AG09309 (cell line): ENCODE measurements at regions not wholly inside any gene's neighbourhood (a gene's known extent, or its start where the extent isn't known, plus 50 kb on each side); places are given as distances from the start of the nearest gene placed in this dataset.

Source experiments
- DNase-seq: peaks from one replicate; pipeline ENCODE4 v3.0.0-alpha.2; 2010; ENCODE audit warnings: low read depth
- H3K4me3 ChIP-seq: 2 replicates; pipeline ENCODE4 v1.5.1; 2011; ENCODE audit warnings: mild to moderate bottlenecking, low read depth, low read length, moderate library complexity; ENCODE audit not compliant: control insufficient read depth
- TF ChIP-seq, protein P1 (sequence below): IDR thresholded peaks from 2 replicates; pipeline ENCODE4 v1.5.1; 2011; ENCODE audit warnings: mild to moderate bottlenecking, low read depth, low read length, inconsistent platforms; ENCODE audit not compliant: insufficient read depth, control insufficient read depth; ENCODE audit errors: missing control alignments

DNA sequence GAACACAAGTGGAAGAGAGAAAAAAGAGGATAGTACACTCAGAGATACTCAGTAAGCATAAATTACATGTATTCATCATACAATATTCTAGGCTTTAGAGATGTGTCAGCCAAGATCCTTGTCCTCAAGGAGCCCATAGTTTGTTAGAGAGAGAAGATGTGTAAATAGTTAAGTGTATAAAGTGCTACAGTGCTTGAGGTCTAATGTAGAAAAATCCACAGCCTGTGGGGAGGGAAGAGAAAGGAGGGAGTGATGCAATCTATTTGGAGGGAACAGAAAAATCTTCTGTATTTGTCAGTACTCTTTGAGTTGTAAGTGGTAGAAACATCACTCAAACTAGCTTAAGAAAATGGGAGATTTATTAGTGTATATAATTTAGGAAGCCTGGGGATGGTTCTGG lies 81.9 kb downstream of the PALM2AKAP2 start:
- TF ChIP-seq, protein P1, sequence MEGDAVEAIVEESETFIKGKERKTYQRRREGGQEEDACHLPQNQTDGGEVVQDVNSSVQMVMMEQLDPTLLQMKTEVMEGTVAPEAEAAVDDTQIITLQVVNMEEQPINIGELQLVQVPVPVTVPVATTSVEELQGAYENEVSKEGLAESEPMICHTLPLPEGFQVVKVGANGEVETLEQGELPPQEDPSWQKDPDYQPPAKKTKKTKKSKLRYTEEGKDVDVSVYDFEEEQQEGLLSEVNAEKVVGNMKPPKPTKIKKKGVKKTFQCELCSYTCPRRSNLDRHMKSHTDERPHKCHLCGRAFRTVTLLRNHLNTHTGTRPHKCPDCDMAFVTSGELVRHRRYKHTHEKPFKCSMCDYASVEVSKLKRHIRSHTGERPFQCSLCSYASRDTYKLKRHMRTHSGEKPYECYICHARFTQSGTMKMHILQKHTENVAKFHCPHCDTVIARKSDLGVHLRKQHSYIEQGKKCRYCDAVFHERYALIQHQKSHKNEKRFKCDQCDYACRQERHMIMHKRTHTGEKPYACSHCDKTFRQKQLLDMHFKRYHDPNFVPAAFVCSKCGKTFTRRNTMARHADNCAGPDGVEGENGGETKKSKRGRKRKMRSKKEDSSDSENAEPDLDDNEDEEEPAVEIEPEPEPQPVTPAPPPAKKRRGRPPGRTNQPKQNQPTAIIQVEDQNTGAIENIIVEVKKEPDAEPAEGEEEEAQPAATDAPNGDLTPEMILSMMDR: no peak
- no peak overlapping the region for H3K4me3 ChIP-seq
- peak; percentile 23 for DNase-seq

DNA sequence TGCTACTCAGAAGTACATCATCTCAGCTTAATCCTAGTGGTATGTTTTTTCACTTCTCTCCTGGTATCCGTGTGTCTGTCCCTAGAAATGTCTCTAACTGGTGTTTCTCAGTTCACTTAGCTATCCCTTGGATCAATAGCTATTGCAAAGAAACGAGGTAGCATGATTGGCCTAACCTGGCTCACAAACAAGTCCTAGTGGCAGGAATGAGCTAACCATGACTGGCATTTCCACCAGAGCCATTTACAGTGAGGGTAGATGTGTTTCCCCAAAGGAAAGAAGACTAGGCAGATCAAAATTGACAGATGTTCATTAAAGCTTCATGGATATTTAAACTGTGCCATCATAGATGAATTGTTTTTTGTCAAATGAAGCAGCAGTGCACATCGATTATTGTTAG lies 82.5 kb downstream of the PALM2AKAP2 start:
- no peak overlapping the region for H3K4me3 ChIP-seq
- no peak for DNase-seq
- TF ChIP-seq, protein P1: no peak

DNA sequence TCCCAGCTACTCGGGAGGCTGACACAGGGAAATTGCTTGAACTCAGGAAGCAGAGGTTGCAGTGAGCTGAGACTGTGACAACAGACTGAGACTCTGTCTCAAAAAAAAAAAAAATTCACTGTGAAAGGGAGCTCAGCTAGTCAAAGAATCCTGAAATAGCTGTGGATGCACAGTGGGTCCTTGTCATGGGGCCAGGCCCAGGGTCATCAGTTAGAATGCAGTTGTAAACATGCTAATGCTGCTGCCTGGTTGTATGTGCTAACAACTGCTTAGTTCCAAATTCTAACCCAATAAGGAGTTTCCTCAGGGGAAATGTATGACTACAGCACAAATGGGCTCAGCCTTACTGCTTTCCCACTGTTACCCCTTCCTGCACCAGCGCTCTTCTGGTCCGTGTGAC lies 84.0 kb downstream of the PALM2AKAP2 start:
- no peak for DNase-seq
- H3K4me3 ChIP-seq: no peak overlapping the region
- TF ChIP-seq, protein P1: no peak

DNA sequence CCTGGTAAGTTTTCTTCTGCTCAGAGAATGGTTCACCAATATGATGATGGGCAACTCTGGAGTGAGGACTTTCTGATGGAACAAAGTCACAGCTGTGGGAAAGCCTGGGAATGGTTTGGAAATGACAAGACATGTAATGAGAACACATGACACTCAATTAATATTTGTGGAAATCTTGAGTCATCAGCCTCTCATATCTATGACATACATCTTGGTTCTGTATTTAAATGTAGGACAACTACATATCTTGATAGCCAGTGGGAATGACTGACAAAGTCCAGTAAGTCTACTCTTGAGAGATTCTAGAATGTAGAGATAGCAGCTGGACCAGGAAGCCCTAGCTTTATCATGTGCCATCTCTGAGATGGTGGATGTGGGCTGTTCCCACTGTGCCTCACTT lies 85.5 kb downstream of the PALM2AKAP2 start:
- no peak overlapping the region for H3K4me3 ChIP-seq
- TF ChIP-seq, protein P1: no peak
- no peak for DNase-seq

DNA sequence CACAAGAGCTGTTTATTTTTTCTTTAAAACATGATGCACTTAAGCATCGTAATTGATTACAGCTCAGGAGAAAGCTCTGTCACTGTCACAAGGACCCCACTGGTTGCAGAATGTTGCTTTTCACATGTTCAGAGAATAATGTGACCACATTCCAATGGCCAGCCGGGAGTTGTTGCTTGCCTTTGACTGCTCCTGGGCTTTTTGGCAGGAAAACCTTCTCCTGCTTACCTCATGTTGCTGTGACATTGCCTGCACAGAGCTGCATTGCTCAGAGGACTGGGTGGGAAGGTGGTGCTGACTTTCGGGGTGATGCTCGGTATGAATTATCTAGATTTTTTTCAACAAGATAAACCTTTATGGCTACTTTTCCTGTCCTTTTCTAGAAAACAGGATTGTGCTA lies 88.2 kb downstream of the PALM2AKAP2 start:
- TF ChIP-seq, protein P1: no peak
- H3K4me3 ChIP-seq: no peak overlapping the region
- no peak for DNase-seq

DNA sequence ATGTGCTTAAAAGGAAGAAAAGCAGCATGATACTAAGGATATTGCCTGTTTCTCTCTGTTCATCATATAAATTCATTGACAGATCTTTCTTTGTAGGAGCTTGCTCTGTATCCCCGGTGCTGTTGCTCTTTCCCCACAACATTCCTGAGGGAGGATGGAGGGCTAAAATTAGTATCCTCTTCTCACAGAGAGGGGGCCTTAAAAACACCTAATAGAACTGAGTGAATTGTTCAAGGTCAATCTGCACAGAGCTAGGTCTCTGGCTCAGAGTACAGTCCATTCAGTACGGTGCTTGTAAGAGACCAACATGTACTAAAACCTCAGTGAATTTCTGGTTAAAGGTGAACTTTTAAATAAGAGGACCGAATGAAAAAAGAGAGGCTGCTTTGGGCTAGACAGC lies 88.7 kb downstream of the PALM2AKAP2 start:
- TF ChIP-seq, protein P1: no peak
- no peak for DNase-seq

DNA sequence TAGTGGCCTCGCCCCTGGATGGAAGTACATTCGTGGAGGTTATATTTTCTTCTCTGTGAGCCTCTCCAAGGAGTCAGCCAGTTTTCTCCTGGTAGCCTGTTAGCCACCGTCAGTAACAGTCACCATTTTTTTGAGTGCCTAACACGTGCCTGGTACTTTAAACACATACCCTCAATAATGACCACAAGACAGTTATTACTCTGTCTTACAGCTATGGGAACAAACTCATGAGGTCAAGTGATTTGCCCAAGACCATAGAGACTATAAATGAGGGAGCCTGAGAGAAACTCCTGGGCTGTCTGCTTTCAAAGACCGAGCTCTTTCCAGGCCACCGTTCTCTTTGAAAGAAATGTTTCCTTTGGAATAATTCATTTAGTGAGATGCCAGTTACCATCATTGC lies 90.4 kb downstream of the PALM2AKAP2 start:
- TF ChIP-seq, protein P1: no peak
- H3K4me3 ChIP-seq: no peak overlapping the region
- no peak for DNase-seq

More for the DNA sequence above, 88.7 kb downstream of the PALM2AKAP2 start:
- H3K4me3 ChIP-seq: no peak overlapping the region
